WTC11 (cell line): ENCODE measurements at regions not wholly inside any gene's neighbourhood (a gene's known extent, or its start where the extent isn't known, plus 50 kb on each side); places are given as distances from the start of the nearest gene placed in this dataset.

Experiments used
- ATAC-seq: fragments of 200-7000 bp; cut with Tn5 transposase; 2 replicates; pipeline ENCODE4 v1.10.0; 2021; ENCODE audit warnings: mild to moderate bottlenecking, moderate library complexity
- CTCF ChIA-PET: fragments of 300-600 bp; sonication (Branson Sonifier 250); formaldehyde crosslinking; loops from one replicate; lab custom pipeline; 2021; ENCODE audit warnings: antibody characterized with exemption; lab: Charles Lee
- POLR2A ChIA-PET: fragments of 350-600 bp; sonication (Branson Sonifier 250); formaldehyde crosslinking; loops from one replicate; lab custom pipeline; 2021; ENCODE audit warnings: antibody characterized with exemption; lab: Charles Lee
- DNase-seq: peaks from one replicate; pipeline ENCODE4 v3.0.0; 2021; ENCODE audit warnings: low spot score
- H3K27ac Mint-ChIP-seq: 2 replicates; pipeline ENCODE4 v1.8.0; 2021; ENCODE audit warnings: mixed read lengths
- H3K27me3 Mint-ChIP-seq: 2 replicates; pipeline ENCODE4 v1.8.0; 2021; ENCODE audit warnings: low read depth, mild to moderate bottlenecking, moderate library complexity, mixed read lengths
- H3K36me3 Mint-ChIP-seq: 2 replicates; pipeline ENCODE4 v1.8.0; 2021; ENCODE audit warnings: mixed read lengths
- H3K4me1 Mint-ChIP-seq: 2 replicates; pipeline ENCODE4 v1.8.0; 2022; ENCODE audit warnings: mixed read lengths
- H3K4me3 Mint-ChIP-seq: 2 replicates; pipeline ENCODE4 v1.8.0; 2021; ENCODE audit warnings: mild to moderate bottlenecking, moderate library complexity, mixed read lengths
- H3K9me3 Mint-ChIP-seq: 2 replicates; pipeline ENCODE4 v1.8.0; 2021; ENCODE audit warnings: mixed read lengths
- ARID4B ChIP-seq: sonication (generic); formaldehyde crosslinking; IDR thresholded peaks from 2 replicates; pipeline ENCODE4 v1.8.0; 2023; ENCODE audit warnings: missing genetic modification reagents, mild to moderate bottlenecking, borderline replicate concordance
- E2F4 ChIP-seq: sonication (generic); formaldehyde crosslinking; IDR thresholded peaks from 2 replicates; pipeline ENCODE4 v1.8.1; 2022; ENCODE audit warnings: low read depth, mild to moderate bottlenecking, moderate library complexity, missing genetic modification reagents, borderline replicate concordance
- ESRRA ChIP-seq: sonication (generic); formaldehyde crosslinking; IDR thresholded peaks from 2 replicates; pipeline ENCODE4 v1.8.1; 2022; ENCODE audit warnings: mild to moderate bottlenecking, missing genetic modification reagents, borderline replicate concordance
- GRHL2 ChIP-seq: fragments of 250-450 bp; sonication (Bioruptor Pico); IDR thresholded peaks from 2 replicates; pipeline ENCODE4 v1.8.0; 2022; ENCODE audit warnings: mild to moderate bottlenecking, moderate library complexity; ENCODE audit not compliant: insufficient replicate concordance, severe bottlenecking
- GTF2I ChIP-seq: fragments of 250-450 bp; sonication (Bioruptor Pico); conservative IDR thresholded peaks from 2 replicates; pipeline ENCODE4 v1.4.0; 2021; ENCODE audit warnings: mild to moderate bottlenecking
- JUN ChIP-seq: sonication (generic); formaldehyde crosslinking; IDR thresholded peaks from 2 replicates; pipeline ENCODE4 v1.8.0; 2023; ENCODE audit warnings: mild to moderate bottlenecking, missing genetic modification reagents
- KAT7 ChIP-seq: sonication (generic); formaldehyde crosslinking; IDR thresholded peaks from 2 replicates; pipeline ENCODE4 v1.8.1; 2023; ENCODE audit warnings: missing genetic modification reagents, mild to moderate bottlenecking, borderline replicate concordance
- OVOL2 ChIP-seq: fragments of 250-450 bp; sonication (Bioruptor Pico); IDR thresholded peaks from 2 replicates; pipeline ENCODE4 v1.9.0; 2021; ENCODE audit warnings: mild to moderate bottlenecking, borderline replicate concordance
- PRDM15 ChIP-seq: sonication (generic); formaldehyde crosslinking; IDR thresholded peaks from 2 replicates; pipeline ENCODE4 v1.8.0; 2022; ENCODE audit warnings: missing genetic modification reagents
- TCF7 ChIP-seq: sonication (generic); formaldehyde crosslinking; IDR thresholded peaks from 2 replicates; pipeline ENCODE4 v1.8.0; 2022; ENCODE audit warnings: mild to moderate bottlenecking, low read depth, missing genetic modification reagents, moderate library complexity
- TEAD4 ChIP-seq: sonication (generic); formaldehyde crosslinking; IDR thresholded peaks from 2 replicates; pipeline ENCODE4 v1.8.0; 2022; ENCODE audit warnings: mild to moderate bottlenecking, missing genetic modification reagents
- ZBTB21 ChIP-seq: sonication (generic); formaldehyde crosslinking; IDR thresholded peaks from 2 replicates; pipeline ENCODE4 v1.8.1; 2023; ENCODE audit warnings: mild to moderate bottlenecking, missing genetic modification reagents, borderline replicate concordance
- ZNF121 ChIP-seq: sonication (generic); formaldehyde crosslinking; IDR thresholded peaks from 2 replicates; pipeline ENCODE4 v1.8.0; 2023; ENCODE audit warnings: missing genetic modification reagents
- ZNF138 ChIP-seq: sonication (generic); formaldehyde crosslinking; conservative IDR thresholded peaks from 2 replicates; pipeline ENCODE4 v1.8.1; 2022; ENCODE audit warnings: mild to moderate bottlenecking, moderate library complexity, missing genetic modification reagents
- ZNF219 ChIP-seq: sonication (generic); formaldehyde crosslinking; IDR thresholded peaks from 2 replicates; pipeline ENCODE4 v1.8.0; 2023; ENCODE audit warnings: missing genetic modification reagents, mild to moderate bottlenecking, borderline replicate concordance
- ZNF232 ChIP-seq: sonication (generic); formaldehyde crosslinking; IDR thresholded peaks from 2 replicates; pipeline ENCODE4 v1.8.0; 2022; ENCODE audit warnings: mild to moderate bottlenecking, missing genetic modification reagents
- ZNF317 ChIP-seq: sonication (generic); formaldehyde crosslinking; IDR thresholded peaks from 2 replicates; pipeline ENCODE4 v1.8.1; 2023; ENCODE audit warnings: low read depth, mild to moderate bottlenecking, moderate library complexity, missing genetic modification reagents, borderline replicate concordance
- ZNF396 ChIP-seq: fragments of 250-450 bp; sonication (Bioruptor Pico); IDR thresholded peaks from 2 replicates; pipeline ENCODE4 v1.8.0; 2021; ENCODE audit warnings: mild to moderate bottlenecking, moderate library complexity, borderline replicate concordance
- ZNF425 ChIP-seq: fragments of 250-450 bp; sonication (Bioruptor Pico); conservative IDR thresholded peaks from 2 replicates; pipeline ENCODE4 v1.9.0; 2021; ENCODE audit warnings: mild to moderate bottlenecking
- TF ChIP-seq, protein P1 (sequence below): sonication (generic); formaldehyde crosslinking; IDR thresholded peaks from 2 replicates; pipeline ENCODE4 v1.8.1; 2023; ENCODE audit warnings: mild to moderate bottlenecking, moderate library complexity, missing genetic modification reagents
- TF ChIP-seq, protein P2 (sequence below): fragments of 250-450 bp; sonication (Bioruptor Pico); IDR thresholded peaks from 2 replicates; pipeline ENCODE4 v2.1.2; 2022; ENCODE audit warnings: mild to moderate bottlenecking, moderate library complexity

- Mint-ChIP-seq H3K27ac (no peak overlapping the region), H3K9me3 (peaks cover 16% of the 10 kb centered on the region), H3K36me3 (peaks cover 12% of the 10 kb centered on the region), H3K4me1 (peaks cover 15% of the 10 kb centered on the region), H3K27me3 (no peaks in the 10 kb centered on the region; the same call in 1 of the 2 replicates), H3K4me3 (no peak overlapping the region)
- TF ChIP-seq, protein P1, sequence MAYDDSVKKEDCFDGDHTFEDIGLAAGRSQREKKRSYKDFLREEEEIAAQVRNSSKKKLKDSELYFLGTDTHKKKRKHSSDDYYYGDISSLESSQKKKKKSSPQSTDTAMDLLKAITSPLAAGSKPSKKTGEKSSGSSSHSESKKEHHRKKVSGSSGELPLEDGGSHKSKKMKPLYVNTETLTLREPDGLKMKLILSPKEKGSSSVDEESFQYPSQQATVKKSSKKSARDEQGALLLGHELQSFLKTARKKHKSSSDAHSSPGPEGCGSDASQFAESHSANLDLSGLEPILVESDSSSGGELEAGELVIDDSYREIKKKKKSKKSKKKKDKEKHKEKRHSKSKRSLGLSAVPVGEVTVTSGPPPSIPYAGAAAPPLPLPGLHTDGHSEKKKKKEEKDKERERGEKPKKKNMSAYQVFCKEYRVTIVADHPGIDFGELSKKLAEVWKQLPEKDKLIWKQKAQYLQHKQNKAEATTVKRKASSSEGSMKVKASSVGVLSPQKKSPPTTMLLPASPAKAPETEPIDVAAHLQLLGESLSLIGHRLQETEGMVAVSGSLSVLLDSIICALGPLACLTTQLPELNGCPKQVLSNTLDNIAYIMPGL = no peak
- TF ChIP-seq ZNF317 (CRISPR knock-in tag) = no peak
- TF ChIP-seq ESRRA = no peak
- no peak for TF ChIP-seq TCF7 (CRISPR knock-in tag)
- no peak for TF ChIP-seq PRDM15 (CRISPR knock-in tag)
- no peak for TF ChIP-seq ZNF425 (CRISPR knock-in tag)
- no peak for TF ChIP-seq TEAD4 (CRISPR knock-in tag)
- no peak for TF ChIP-seq GRHL2 (CRISPR knock-in tag)
- TF ChIP-seq ZNF219 (CRISPR knock-in tag) = no peak
- no peak for TF ChIP-seq ZNF121 (CRISPR knock-in tag)
- no peak for TF ChIP-seq ZNF232
- no peak for TF ChIP-seq ZNF138 (CRISPR knock-in tag)
- no peak for TF ChIP-seq GTF2I (CRISPR knock-in tag)
- no peak for TF ChIP-seq ZBTB21 (CRISPR knock-in tag)
- CTCF ChIA-PET = no interaction called here
- ATAC-seq (no peak), DNase-seq (no peak)
- POLR2A ChIA-PET = no interaction called here
Measured at GRCh38 chr6:16020259-16020658, 108.6 kb upstream of the MYLIP start.

DNA sequence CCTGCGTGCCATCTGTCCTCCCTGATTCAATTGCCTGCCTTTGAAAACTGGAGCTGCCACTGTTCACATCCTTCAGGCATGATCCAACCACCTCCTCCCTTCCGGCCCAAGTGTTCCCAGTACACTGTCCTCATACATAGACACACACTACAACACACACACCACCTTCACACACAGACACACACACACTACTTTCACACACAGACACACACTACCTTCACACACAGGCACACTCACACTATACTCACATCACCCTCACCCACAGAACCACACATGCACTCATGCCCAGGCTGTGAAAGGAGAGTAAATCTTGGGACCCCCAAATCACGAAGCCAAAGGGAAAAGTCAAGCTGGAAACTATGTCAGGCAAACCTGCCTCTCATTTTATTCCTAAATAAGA lies 109.4 kb upstream of the MYLIP start:
- Mint-ChIP-seq H3K27ac (no peak overlapping the region), H3K36me3 (peaks cover 15% of the 10 kb centered on the region), H3K4me3 (no peak overlapping the region), H3K4me1 (peaks cover 15% of the 10 kb centered on the region), H3K27me3 (no peaks in the 10 kb centered on the region; the same call in 1 of the 2 replicates), H3K9me3 (peaks cover 16% of the 10 kb centered on the region)
- DNase-seq (no peak), ATAC-seq (no peak)
- ChIA-PET POLR2A (no interaction called here), CTCF (no interaction called here)
- no peak for TF ChIP-seq ZNF396 (CRISPR knock-in tag)
- no peak for TF ChIP-seq OVOL2
- no peak for TF ChIP-seq ZNF121 (CRISPR knock-in tag)
- no peak for TF ChIP-seq JUN (CRISPR knock-in tag)
- TF ChIP-seq ARID4B (CRISPR knock-in tag) = no peak
- TF ChIP-seq, protein P2, sequence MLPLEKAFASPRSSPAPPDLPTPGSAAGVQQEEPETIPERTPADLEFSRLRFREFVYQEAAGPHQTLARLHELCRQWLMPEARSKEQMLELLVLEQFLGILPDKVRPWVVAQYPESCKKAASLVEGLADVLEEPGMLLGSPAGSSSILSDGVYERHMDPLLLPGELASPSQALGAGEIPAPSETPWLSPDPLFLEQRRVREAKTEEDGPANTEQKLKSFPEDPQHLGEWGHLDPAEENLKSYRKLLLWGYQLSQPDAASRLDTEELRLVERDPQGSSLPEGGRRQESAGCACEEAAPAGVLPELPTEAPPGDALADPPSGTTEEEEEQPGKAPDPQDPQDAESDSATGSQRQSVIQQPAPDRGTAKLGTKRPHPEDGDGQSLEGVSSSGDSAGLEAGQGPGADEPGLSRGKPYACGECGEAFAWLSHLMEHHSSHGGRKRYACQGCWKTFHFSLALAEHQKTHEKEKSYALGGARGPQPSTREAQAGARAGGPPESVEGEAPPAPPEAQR (CRISPR knock-in tag) = no peak
- no peak for TF ChIP-seq E2F4
- TF ChIP-seq KAT7 (CRISPR knock-in tag) = no peak
